HEK293 (cell line): ENCODE measurements at regions not wholly inside any gene's neighbourhood (a gene's known extent, or its start where the extent isn't known, plus 50 kb on each side); places are given as distances from the start of the nearest gene placed in this dataset.

ENCODE experiments used
- CTCF ChIA-PET: fragments of 350-600 bp; formaldehyde crosslinking; extraction: SDS; loops from one replicate; lab custom pipeline; 2021; ENCODE audit warnings: antibody characterized with exemption; lab: Yijun Ruan, JAX
- POLR2A ChIA-PET: fragments of 300-600 bp; formaldehyde crosslinking; extraction: SDS; loops from one replicate; lab custom pipeline; 2020; ENCODE audit warnings: antibody characterized with exemption, inconsistent platforms; lab: Yijun Ruan, JAX
- H3K27ac ChIP-seq: fragments of 200-500 bp; sonication (Bioruptor generic); 2 replicates; pipeline ENCODE4 v1.5.1; 2014; ENCODE audit warnings: low read depth, low read length, control low read depth, inconsistent platforms; ENCODE audit errors: extremely low read depth
- H3K36me3 ChIP-seq, 2 experiments: fragments of 200-500 bp in 1 of 2; sonication (Bioruptor generic) in 1 of 2; 1 replicate in 1 of 2; 2 replicates in 1 of 2; pipeline ENCODE4 v1.5.1; 2014 to 2017; ENCODE audit warnings: inconsistent platforms in 2 of 2, low read length in 2 of 2; ENCODE audit not compliant: control insufficient read depth in 2 of 2, insufficient read depth in 1 of 2
- H3K4me1 ChIP-seq: fragments of 200-500 bp; sonication (Bioruptor generic); 2 replicates; pipeline ENCODE4 v1.5.1; 2014; ENCODE audit warnings: mild to moderate bottlenecking, low read length, inconsistent platforms; ENCODE audit not compliant: control insufficient read depth, insufficient read depth
- H3K4me3 ChIP-seq: 2 replicates; pipeline ENCODE4 v1.5.1; 2011; ENCODE audit warnings: low read depth, mild to moderate bottlenecking, control low read depth, low read length, moderate library complexity
- H3K9me3 ChIP-seq: fragments of 200-500 bp; sonication (Bioruptor generic); 2 replicates; pipeline ENCODE4 v1.5.1; 2014; ENCODE audit warnings: low read depth, low read length, inconsistent platforms; ENCODE audit not compliant: control insufficient read depth, insufficient read depth
- FEZF1 ChIP-seq: fragments of 450-650 bp; formaldehyde crosslinking; IDR thresholded peaks from 2 replicates; pipeline ENCODE4 v1.5.1; 2016; ENCODE audit warnings: missing biosample characterization, missing genetic modification characterization
- HIC1 ChIP-seq: fragments of 450-650 bp; formaldehyde crosslinking; IDR thresholded peaks from 2 replicates; pipeline ENCODE4 v1.5.1; 2016; ENCODE audit warnings: missing biosample characterization, missing genetic modification characterization
- HOXC10 ChIP-seq: sonication (generic); formaldehyde crosslinking; IDR thresholded peaks from 2 replicates; pipeline ENCODE4 v1.8.1; 2023; ENCODE audit warnings: mild to moderate bottlenecking, missing genetic modification reagents
- IKZF3 ChIP-seq: fragments of 450-650 bp; IDR thresholded peaks from 2 replicates; pipeline ENCODE4 v1.5.0; 2018; ENCODE audit warnings: missing biosample characterization, mild to moderate bottlenecking, missing genetic modification characterization, moderate library complexity
- KLF1 ChIP-seq: fragments of 450-650 bp; formaldehyde crosslinking; IDR thresholded peaks from 2 replicates; pipeline ENCODE4 v1.5.1; 2016; ENCODE audit warnings: missing biosample characterization, missing genetic modification characterization
- KLF8 ChIP-seq: fragments of 450-650 bp; formaldehyde crosslinking; IDR thresholded peaks from 2 replicates; pipeline ENCODE4 v1.5.1; 2016; ENCODE audit warnings: missing biosample characterization, missing genetic modification characterization
- KLF9 ChIP-seq: fragments of 450-650 bp; formaldehyde crosslinking; IDR thresholded peaks from 2 replicates; pipeline ENCODE4 v1.5.1; 2016; ENCODE audit warnings: missing biosample characterization, missing genetic modification characterization, low read depth
- MYNN ChIP-seq: fragments of 450-650 bp; formaldehyde crosslinking; IDR thresholded peaks from 2 replicates; pipeline ENCODE4 v1.5.1; 2016; ENCODE audit warnings: missing biosample characterization, missing genetic modification characterization, borderline replicate concordance
- SCRT1 ChIP-seq: fragments of 450-650 bp; formaldehyde crosslinking; IDR thresholded peaks from 2 replicates; pipeline ENCODE4 v1.5.1; 2016; ENCODE audit warnings: missing biosample characterization, missing genetic modification characterization, borderline replicate concordance
- SETDB1 ChIP-seq: IDR thresholded peaks from one replicate; pipeline ENCODE4 v1.6.1; 2017; ENCODE audit warnings: mild to moderate bottlenecking, low read length, moderate library complexity, mixed read lengths; ENCODE audit not compliant: insufficient read length
- TRIM28 ChIP-seq: IDR thresholded peaks from 2 replicates; pipeline ENCODE4 v1.6.1; 2011; ENCODE audit warnings: low read length, control low read depth, borderline replicate concordance
- ZBTB17 ChIP-seq: fragments of 450-650 bp; formaldehyde crosslinking; IDR thresholded peaks from 2 replicates; pipeline ENCODE4 v1.5.1; 2016; ENCODE audit warnings: missing biosample characterization, missing genetic modification characterization
- ZEB2 ChIP-seq: fragments of 450-650 bp; formaldehyde crosslinking; IDR thresholded peaks from 2 replicates; pipeline ENCODE4 v1.5.1; 2016; ENCODE audit warnings: missing biosample characterization, missing genetic modification characterization
- ZNF138 ChIP-seq: fragments of 450-650 bp; formaldehyde crosslinking; IDR thresholded peaks from 2 replicates; pipeline ENCODE4 v1.5.1; 2016; ENCODE audit warnings: missing biosample characterization, missing genetic modification characterization, borderline replicate concordance
- ZNF211 ChIP-seq: fragments of 450-650 bp; formaldehyde crosslinking; IDR thresholded peaks from 2 replicates; pipeline ENCODE4 v1.5.1; 2016; ENCODE audit warnings: low read depth, missing biosample characterization, missing genetic modification characterization
- ZNF214 ChIP-seq: fragments of 450-650 bp; formaldehyde crosslinking; IDR thresholded peaks from 2 replicates; pipeline ENCODE4 v1.5.1; 2017; ENCODE audit warnings: missing biosample characterization, mild to moderate bottlenecking, missing genetic modification characterization, borderline replicate concordance
- ZNF239 ChIP-seq: fragments of 450-650 bp; formaldehyde crosslinking; IDR thresholded peaks from 2 replicates; pipeline ENCODE4 v1.5.1; 2016; ENCODE audit warnings: missing biosample characterization, missing genetic modification characterization
- ZNF302 ChIP-seq: fragments of 450-650 bp; formaldehyde crosslinking; IDR thresholded peaks from 2 replicates; pipeline ENCODE4 v1.5.1; 2016; ENCODE audit warnings: missing biosample characterization, missing genetic modification characterization, low read depth
- ZNF324 ChIP-seq: fragments of 450-650 bp; formaldehyde crosslinking; IDR thresholded peaks from 2 replicates; pipeline ENCODE4 v1.5.1; 2016; ENCODE audit warnings: missing biosample characterization, missing genetic modification characterization
- ZNF341 ChIP-seq: fragments of 450-650 bp; formaldehyde crosslinking; IDR thresholded peaks from 2 replicates; pipeline ENCODE4; 2016; ENCODE audit warnings: low read depth, missing biosample characterization, missing genetic modification characterization
- ZNF350 ChIP-seq: fragments of 450-650 bp; formaldehyde crosslinking; IDR thresholded peaks from 2 replicates; pipeline ENCODE4 v1.5.0; 2017; ENCODE audit warnings: missing biosample characterization, mild to moderate bottlenecking, missing genetic modification characterization
- ZNF426 ChIP-seq: fragments of 450-650 bp; formaldehyde crosslinking; IDR thresholded peaks from 2 replicates; pipeline ENCODE4 v1.5.1; 2017; ENCODE audit warnings: missing biosample characterization, missing genetic modification characterization, mild to moderate bottlenecking, inconsistent platforms, moderate library complexity
- ZNF48 ChIP-seq: fragments of 450-650 bp; formaldehyde crosslinking; IDR thresholded peaks from 2 replicates; pipeline ENCODE4 v1.5.1; 2016; ENCODE audit warnings: missing biosample characterization, missing genetic modification characterization
- ZNF510 ChIP-seq: fragments of 450-650 bp; formaldehyde crosslinking; IDR thresholded peaks from 2 replicates; pipeline ENCODE4 v1.5.1; 2018; ENCODE audit warnings: mild to moderate bottlenecking, missing genetic modification characterization, missing biosample characterization; ENCODE audit not compliant: insufficient replicate concordance
- ZNF521 ChIP-seq: fragments of 450-650 bp; formaldehyde crosslinking; IDR thresholded peaks from 2 replicates; pipeline ENCODE4 v1.5.1; 2017; ENCODE audit warnings: missing biosample characterization, mild to moderate bottlenecking, missing genetic modification characterization
- ZNF558 ChIP-seq: fragments of 450-650 bp; formaldehyde crosslinking; IDR thresholded peaks from 2 replicates; pipeline ENCODE4 v1.5.1; 2016; ENCODE audit warnings: missing biosample characterization, missing genetic modification characterization
- ZNF596 ChIP-seq: fragments of 450-650 bp; IDR thresholded peaks from 2 replicates; pipeline ENCODE4 v1.5.0; 2018; ENCODE audit warnings: missing biosample characterization, mild to moderate bottlenecking, missing genetic modification characterization, moderate library complexity
- ZNF654 ChIP-seq: fragments of 450-650 bp; formaldehyde crosslinking; IDR thresholded peaks from 2 replicates; pipeline ENCODE4 v1.5.1; 2016; ENCODE audit warnings: low read depth, missing biosample characterization, missing genetic modification characterization
- ZNF692 ChIP-seq: fragments of 450-650 bp; formaldehyde crosslinking; IDR thresholded peaks from 2 replicates; pipeline ENCODE4 v1.5.1; 2016; ENCODE audit warnings: missing biosample characterization, missing genetic modification characterization
- ZNF777 ChIP-seq: fragments of 450-650 bp; formaldehyde crosslinking; IDR thresholded peaks from 2 replicates; pipeline ENCODE4 v1.5.1; 2017; ENCODE audit warnings: missing biosample characterization, missing genetic modification characterization, borderline replicate concordance
- ZXDB ChIP-seq: fragments of 450-650 bp; formaldehyde crosslinking; IDR thresholded peaks from 2 replicates; pipeline ENCODE4 v1.5.1; 2016; ENCODE audit warnings: missing biosample characterization, missing genetic modification characterization

GRCh38 chrX:28225513-28225912 is 244.3 kb upstream of the DCAF8L1 start:
- Histone ChIP-seq H3K9me3 (no peaks in the 10 kb centered on the region), H3K36me3 (no peaks in the 10 kb centered on the region), H3K4me1 (no peaks in the 10 kb centered on the region), H3K27ac (no peak overlapping the region), H3K4me3 (no peak overlapping the region)
- TF ChIP-seq ZNF692 (no peak), ZXDB (tag by site-specific recombination) (no peak), ZNF596 (tag by site-specific recombination) (no peak), HIC1 (tag by site-specific recombination) (no peak), ZNF654 (tag by site-specific recombination) (no peak), ZNF324 (tag by site-specific recombination) (no peak), ZNF214 (no peak), KLF8 (tag by site-specific recombination) (no peak), ZNF138 (tag by site-specific recombination) (no peak), ZNF350 (tag by site-specific recombination) (no peak), ZBTB17 (no peak), ZNF48 (tag by site-specific recombination) (no peak), FEZF1 (tag by site-specific recombination) (no peak), ZNF239 (no peak), ZEB2 (tag by site-specific recombination) (no peak), HOXC10 (CRISPR knock-in tag) (no peak), ZNF302 (tag by site-specific recombination) (no peak), ZNF521 (tag by site-specific recombination) (no peak), ZNF426 (tag by site-specific recombination) (no peak)
- POLR2A ChIA-PET: no interaction called here
- CTCF ChIA-PET: no interaction called here

GRCh38 chrX:28223991-28224390 is 242.7 kb upstream of the DCAF8L1 start:
- Histone ChIP-seq H3K4me3 (no peak overlapping the region), H3K4me1 (no peaks in the 10 kb centered on the region), H3K36me3 (no peaks in the 10 kb centered on the region), H3K9me3 (no peaks in the 10 kb centered on the region), H3K27ac (no peak overlapping the region)
- ChIA-PET CTCF (no interaction called here), POLR2A (no interaction called here)
- TF ChIP-seq ZNF596 (tag by site-specific recombination): no peak
- no peak for TF ChIP-seq ZNF341 (tag by site-specific recombination)
- TF ChIP-seq SETDB1: no peak

- Histone ChIP-seq H3K27ac (no peak overlapping the region), H3K9me3 (no peaks in the 10 kb centered on the region), H3K4me1 (no peaks in the 10 kb centered on the region), H3K36me3 (no peaks in the 10 kb centered on the region), H3K4me3 (no peak overlapping the region)
- ChIA-PET CTCF (no interaction called here), POLR2A (no interaction called here)
- no peak for TF ChIP-seq TRIM28
- no peak for TF ChIP-seq ZNF211
- TF ChIP-seq ZNF777 (tag by site-specific recombination): no peak
- no peak for TF ChIP-seq ZNF558
- no peak for TF ChIP-seq SCRT1 (tag by site-specific recombination)
- TF ChIP-seq ZNF510 (tag by site-specific recombination): no peak
- TF ChIP-seq MYNN (tag by site-specific recombination): no peak
- no peak for TF ChIP-seq HOXC10 (CRISPR knock-in tag)
- no peak for TF ChIP-seq KLF9
- TF ChIP-seq KLF1 (tag by site-specific recombination): no peak
- no peak for TF ChIP-seq ZEB2 (tag by site-specific recombination)
- no peak for TF ChIP-seq IKZF3 (tag by site-specific recombination)
Observed at GRCh38 chrX:28223469-28223868, 242.2 kb upstream of the DCAF8L1 start.
